GM12878 (cell line): ENCODE measurements at regions not wholly inside any gene's neighbourhood (a gene's known extent, or its start where the extent isn't known, plus 50 kb on each side); places are given as distances from the start of the nearest gene placed in this dataset.

Experiments
- CHD2 ChIP-seq: IDR thresholded peaks from 2 replicates; pipeline ENCODE4 v1.6.1; 2011; ENCODE audit warnings: low read depth, low read length, improper control_type of control experiment, borderline replicate concordance
- KAT2A ChIP-seq: conservative IDR thresholded peaks from 2 replicates; pipeline ENCODE4 v1.6.1; 2011; ENCODE audit warnings: low read depth, low read length; ENCODE audit not compliant: control insufficient read depth
- NRF1 ChIP-seq: conservative IDR thresholded peaks from 2 replicates; pipeline ENCODE4 v1.6.1; 2011; ENCODE audit warnings: mild to moderate bottlenecking, low read depth, low read length, improper control_type of control experiment
- POLR2A ChIP-seq: IDR thresholded peaks from 2 replicates; pipeline ENCODE4 v1.6.1; 2011; ENCODE audit warnings: low read depth, mild to moderate bottlenecking, low read length
- SRF ChIP-seq, 2 experiments: IDR thresholded peaks; 2 replicates each; pipeline ENCODE4 v1.6.1; 2011; ENCODE audit warnings: low read depth in 2 of 2, low read length in 2 of 2, mild to moderate bottlenecking in 1 of 2, moderate library complexity in 1 of 2
- SUZ12 ChIP-seq: fragments of 200-600 bp; sonication (generic); IDR thresholded peaks from one replicate; pipeline ENCODE4 v1.6.1; 2018; ENCODE audit warnings: antibody characterized with exemption, mild to moderate bottlenecking; ENCODE audit not compliant: unreplicated experiment
- TF ChIP-seq, protein P1 (sequence below), 3 experiments: IDR thresholded peaks in 2 of 3; conservative IDR thresholded peaks in 1 of 3; 2 replicates each; pipeline ENCODE4 v1.5.1; 2011; ENCODE audit warnings: low read depth in 3 of 3, low read length in 3 of 3, mild to moderate bottlenecking in 3 of 3, control low read depth in 2 of 3, moderate library complexity in 2 of 3, inconsistent platforms in 1 of 3, mixed read lengths in 1 of 3; ENCODE audit not compliant: control insufficient read depth in 2 of 3, insufficient read depth in 1 of 3; ENCODE audit errors: extremely low read depth in 1 of 3
- TF ChIP-seq, protein P2 (sequence below): IDR thresholded peaks from 2 replicates; pipeline ENCODE4 v1.6.1; 2011; ENCODE audit warnings: borderline replicate concordance, low read depth, mild to moderate bottlenecking, moderate library complexity, mixed read lengths, low read length; ENCODE audit not compliant: insufficient read depth; ENCODE audit errors: extremely low read length
- TF ChIP-seq, protein P3 (sequence below): IDR thresholded peaks from 2 replicates; pipeline ENCODE4 v1.6.1; 2011; ENCODE audit warnings: low read depth, low read length, improper control_type of control experiment, borderline replicate concordance
- TF ChIP-seq, protein P4 (sequence below): IDR thresholded peaks from 2 replicates; pipeline ENCODE4 v1.6.1; 2012; ENCODE audit warnings: low read depth, low read length, improper control_type of control experiment
- TF ChIP-seq, protein P5 (sequence below): IDR thresholded peaks from 2 replicates; pipeline ENCODE4 v1.6.1; 2012; ENCODE audit warnings: low read depth, low read length, improper control_type of control experiment
- TF ChIP-seq, protein P6 (sequence below): fragments of 450-650 bp; IDR thresholded peaks from 2 replicates; pipeline ENCODE4 v1.6.1; 2017; ENCODE audit warnings: mild to moderate bottlenecking

- TF ChIP-seq, protein P1, sequence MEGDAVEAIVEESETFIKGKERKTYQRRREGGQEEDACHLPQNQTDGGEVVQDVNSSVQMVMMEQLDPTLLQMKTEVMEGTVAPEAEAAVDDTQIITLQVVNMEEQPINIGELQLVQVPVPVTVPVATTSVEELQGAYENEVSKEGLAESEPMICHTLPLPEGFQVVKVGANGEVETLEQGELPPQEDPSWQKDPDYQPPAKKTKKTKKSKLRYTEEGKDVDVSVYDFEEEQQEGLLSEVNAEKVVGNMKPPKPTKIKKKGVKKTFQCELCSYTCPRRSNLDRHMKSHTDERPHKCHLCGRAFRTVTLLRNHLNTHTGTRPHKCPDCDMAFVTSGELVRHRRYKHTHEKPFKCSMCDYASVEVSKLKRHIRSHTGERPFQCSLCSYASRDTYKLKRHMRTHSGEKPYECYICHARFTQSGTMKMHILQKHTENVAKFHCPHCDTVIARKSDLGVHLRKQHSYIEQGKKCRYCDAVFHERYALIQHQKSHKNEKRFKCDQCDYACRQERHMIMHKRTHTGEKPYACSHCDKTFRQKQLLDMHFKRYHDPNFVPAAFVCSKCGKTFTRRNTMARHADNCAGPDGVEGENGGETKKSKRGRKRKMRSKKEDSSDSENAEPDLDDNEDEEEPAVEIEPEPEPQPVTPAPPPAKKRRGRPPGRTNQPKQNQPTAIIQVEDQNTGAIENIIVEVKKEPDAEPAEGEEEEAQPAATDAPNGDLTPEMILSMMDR (IDR thresholded peaks at IDR 0.05 in 2 of 3, conservative IDR thresholded peaks at IDR 0.05 in 1 of 3; ENCODE audit: control insufficient read depth in 2 of 3, extremely low read depth in 1 of 3, insufficient read depth in 1 of 3, low read depth in 3 of 3, low read length in 3 of 3), result no peak
- TF ChIP-seq SUZ12 (no peak), POLR2A (no peak), NRF1 (no peak), KAT2A (no peak), SRF (IDR thresholded peaks at IDR 0.05; ENCODE audit: low read depth in 2 of 2, low read length in 2 of 2) (no peak), CHD2 (no peak)
- TF ChIP-seq, protein P2, sequence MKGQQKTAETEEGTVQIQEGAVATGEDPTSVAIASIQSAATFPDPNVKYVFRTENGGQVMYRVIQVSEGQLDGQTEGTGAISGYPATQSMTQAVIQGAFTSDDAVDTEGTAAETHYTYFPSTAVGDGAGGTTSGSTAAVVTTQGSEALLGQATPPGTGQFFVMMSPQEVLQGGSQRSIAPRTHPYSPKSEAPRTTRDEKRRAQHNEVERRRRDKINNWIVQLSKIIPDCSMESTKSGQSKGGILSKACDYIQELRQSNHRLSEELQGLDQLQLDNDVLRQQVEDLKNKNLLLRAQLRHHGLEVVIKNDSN, result no peak
- TF ChIP-seq, protein P3, sequence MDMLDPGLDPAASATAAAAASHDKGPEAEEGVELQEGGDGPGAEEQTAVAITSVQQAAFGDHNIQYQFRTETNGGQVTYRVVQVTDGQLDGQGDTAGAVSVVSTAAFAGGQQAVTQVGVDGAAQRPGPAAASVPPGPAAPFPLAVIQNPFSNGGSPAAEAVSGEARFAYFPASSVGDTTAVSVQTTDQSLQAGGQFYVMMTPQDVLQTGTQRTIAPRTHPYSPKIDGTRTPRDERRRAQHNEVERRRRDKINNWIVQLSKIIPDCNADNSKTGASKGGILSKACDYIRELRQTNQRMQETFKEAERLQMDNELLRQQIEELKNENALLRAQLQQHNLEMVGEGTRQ, result no peak
- TF ChIP-seq, protein P4, sequence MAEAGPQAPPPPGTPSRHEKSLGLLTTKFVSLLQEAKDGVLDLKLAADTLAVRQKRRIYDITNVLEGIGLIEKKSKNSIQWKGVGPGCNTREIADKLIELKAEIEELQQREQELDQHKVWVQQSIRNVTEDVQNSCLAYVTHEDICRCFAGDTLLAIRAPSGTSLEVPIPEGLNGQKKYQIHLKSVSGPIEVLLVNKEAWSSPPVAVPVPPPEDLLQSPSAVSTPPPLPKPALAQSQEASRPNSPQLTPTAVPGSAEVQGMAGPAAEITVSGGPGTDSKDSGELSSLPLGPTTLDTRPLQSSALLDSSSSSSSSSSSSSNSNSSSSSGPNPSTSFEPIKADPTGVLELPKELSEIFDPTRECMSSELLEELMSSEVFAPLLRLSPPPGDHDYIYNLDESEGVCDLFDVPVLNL, result no peak
- TF ChIP-seq, protein P5, sequence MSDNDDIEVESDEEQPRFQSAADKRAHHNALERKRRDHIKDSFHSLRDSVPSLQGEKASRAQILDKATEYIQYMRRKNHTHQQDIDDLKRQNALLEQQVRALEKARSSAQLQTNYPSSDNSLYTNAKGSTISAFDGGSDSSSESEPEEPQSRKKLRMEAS, result no peak
- TF ChIP-seq, protein P6, sequence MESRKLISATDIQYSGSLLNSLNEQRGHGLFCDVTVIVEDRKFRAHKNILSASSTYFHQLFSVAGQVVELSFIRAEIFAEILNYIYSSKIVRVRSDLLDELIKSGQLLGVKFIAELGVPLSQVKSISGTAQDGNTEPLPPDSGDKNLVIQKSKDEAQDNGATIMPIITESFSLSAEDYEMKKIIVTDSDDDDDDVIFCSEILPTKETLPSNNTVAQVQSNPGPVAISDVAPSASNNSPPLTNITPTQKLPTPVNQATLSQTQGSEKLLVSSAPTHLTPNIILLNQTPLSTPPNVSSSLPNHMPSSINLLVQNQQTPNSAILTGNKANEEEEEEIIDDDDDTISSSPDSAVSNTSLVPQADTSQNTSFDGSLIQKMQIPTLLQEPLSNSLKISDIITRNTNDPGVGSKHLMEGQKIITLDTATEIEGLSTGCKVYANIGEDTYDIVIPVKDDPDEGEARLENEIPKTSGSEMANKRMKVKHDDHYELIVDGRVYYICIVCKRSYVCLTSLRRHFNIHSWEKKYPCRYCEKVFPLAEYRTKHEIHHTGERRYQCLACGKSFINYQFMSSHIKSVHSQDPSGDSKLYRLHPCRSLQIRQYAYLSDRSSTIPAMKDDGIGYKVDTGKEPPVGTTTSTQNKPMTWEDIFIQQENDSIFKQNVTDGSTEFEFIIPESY, result no peak
Observed at GRCh38 chr7:67890316-67890715, 893.7 kb downstream of the TYW1 start.
